ENCODE measurements at regions not wholly inside any gene's neighbourhood (a gene's known extent, or its start where the extent isn't known, plus 50 kb on each side); places are given as distances from the start of the nearest gene placed in this dataset.

GRCh38 chr18:66724664-66725356 lies 120.9 kb upstream of the CDH19 start:
- no peak for DNase-seq

DNA sequence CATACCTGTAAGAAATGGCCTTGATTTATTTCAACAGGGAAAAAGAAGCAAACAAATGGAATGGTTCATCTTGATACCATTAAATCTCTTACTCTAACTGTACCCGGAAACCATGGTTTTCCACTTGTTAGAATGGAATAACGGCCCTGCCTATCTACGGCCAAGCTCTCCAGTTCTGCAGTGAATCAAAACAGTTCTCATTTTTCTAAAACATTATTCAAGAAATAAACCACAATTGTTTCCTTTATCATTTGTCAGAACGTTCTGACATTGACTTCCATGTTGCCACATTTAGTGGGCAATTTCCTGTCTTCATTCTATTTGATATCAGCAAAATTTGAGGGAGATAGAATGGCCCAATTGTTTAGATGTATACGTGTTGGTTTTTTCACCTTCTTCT lies 118.8 kb upstream of the CDH19 start:
- DNase-seq, result no peak

DNA sequence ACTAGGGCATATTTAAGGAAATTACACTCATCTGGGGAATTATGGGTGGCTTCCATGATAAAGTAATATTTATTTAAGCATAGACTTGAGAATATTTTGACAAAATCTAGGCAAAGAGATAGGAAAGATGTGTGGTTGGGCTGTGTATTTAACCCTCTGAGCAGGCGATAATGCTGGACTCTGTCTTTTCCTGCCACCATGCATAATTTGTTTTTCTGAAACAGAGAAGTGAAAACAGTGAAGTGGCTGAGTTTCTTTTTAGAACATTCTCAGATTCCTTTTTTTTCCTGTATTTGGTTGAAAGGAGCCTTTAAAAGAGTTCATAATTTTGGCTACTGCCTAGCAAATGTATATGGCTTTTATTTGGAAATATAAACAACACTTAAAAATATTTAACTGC lies 104.8 kb upstream of the CDH19 start:
- no peak for DNase-seq

- no peak for DNase-seq
These were observed 103.6 kb upstream of the CDH19 start for GRCh38 chr18:66707473-66707872.

GRCh38 chr18:66695281-66695680 lies 91.4 kb upstream of the CDH19 start:
- no peak for DNase-seq

DNA sequence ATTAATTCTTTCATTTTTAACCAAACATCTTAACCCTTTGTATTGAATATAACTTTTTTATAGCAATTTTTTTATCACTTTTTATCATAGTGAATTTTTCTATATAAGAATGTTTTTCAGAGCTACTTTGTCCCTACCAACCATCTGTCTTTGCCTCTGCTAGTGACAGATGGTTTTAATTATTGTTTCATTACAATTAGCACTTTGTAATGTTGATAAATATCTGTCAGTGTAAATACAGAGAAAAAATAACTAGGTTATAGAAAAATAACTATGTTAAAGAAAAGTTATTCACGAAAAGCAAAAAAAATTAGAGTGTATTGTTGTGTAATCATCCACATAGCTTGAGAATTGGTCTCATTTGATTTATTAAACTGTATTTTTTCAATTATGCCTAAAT lies 91.0 kb upstream of the CDH19 start:
- DNase-seq, result no peak

DNA sequence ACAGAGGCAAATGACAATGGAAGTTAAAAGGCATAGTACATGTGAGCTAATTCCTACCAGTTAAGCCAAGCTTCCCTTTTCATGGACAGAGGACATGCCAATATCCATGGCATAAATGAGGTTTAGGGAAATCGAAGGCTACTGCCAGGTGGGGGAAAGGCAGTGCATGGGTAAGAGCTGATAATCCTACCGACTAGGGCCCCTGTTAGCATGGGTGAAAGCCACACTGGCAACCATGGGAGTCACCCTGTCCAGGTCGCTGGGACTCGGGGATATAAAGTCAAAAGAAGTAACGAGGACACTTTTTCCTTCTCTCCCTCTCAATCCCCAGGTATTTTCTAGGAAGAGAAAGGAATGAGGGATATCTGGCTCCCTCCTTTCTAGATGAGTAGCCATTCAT lies 83.7 kb upstream of the CDH19 start:
- no peak for DNase-seq

GRCh38 chr18:66682855-66683322 lies 79.0 kb upstream of the CDH19 start:
- DNase-seq, result no peak

- DNase-seq, result no peak
These were observed 72.8 kb upstream of the CDH19 start for GRCh38 chr18:66676699-66677098.

DNA sequence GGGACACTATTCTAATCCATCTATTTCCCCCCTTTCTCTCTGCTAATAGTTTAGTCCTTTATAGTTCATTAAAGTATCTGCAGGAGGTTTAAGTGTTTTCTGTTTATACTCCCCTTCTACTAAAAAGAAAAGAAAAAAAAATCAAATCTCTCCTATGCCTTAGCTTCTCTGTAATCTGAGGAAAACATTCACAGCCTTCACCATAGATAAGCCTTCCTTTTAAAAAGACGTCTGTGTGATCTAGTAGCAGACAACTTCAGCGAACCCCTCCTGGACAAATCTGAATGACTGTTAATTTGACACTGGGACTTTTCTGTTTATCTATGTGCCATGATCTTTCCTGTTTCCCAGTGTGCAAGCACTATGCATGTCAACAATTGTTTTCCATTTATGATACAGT lies 70.4 kb upstream of the CDH19 start:
- DNase-seq, result no peak

- no peak for DNase-seq
These were observed 64.8 kb upstream of the CDH19 start for GRCh38 chr18:66668706-66669105.

- no peak for DNase-seq
These were observed 58.7 kb upstream of the CDH19 start for GRCh38 chr18:66662632-66663031.

DNA sequence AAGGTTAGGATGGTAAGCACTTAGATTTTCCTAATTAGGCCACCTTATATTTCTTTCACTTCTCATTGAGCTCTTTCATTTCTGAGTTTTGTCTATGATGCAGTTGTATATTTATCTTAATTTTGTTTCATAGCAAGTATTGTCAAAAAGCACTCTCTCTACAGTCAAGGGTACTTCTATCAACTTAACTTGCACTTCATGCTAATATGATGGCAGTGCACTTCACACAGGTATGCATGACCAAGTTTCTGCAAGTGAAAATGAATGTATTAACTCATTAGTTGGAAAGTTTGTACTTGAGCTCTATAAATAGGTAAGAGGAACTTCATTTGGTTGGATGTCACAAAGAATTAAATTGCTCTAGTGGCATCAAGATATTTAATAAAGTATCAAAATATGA lies 51.5 kb upstream of the CDH19 start:
- no peak for DNase-seq

Data from activated T-cell treated with anti-CD3 and anti-CD28 coated beads for 4 hours (primary cell).